SK-N-SH (cell line): ENCODE measurements at regions not wholly inside any gene's neighbourhood (a gene's known extent, or its start where the extent isn't known, plus 50 kb on each side); places are given as distances from the start of the nearest gene placed in this dataset.

Experiments
- GATA2 ChIP-seq: sonication (generic); formaldehyde crosslinking; IDR thresholded peaks from 2 replicates; pipeline ENCODE4 v1.5.0; 2020; ENCODE audit warnings: mild to moderate bottlenecking, missing genetic modification reagents
- TCF12 ChIP-seq: IDR thresholded peaks from 2 replicates; pipeline ENCODE4 v1.4.0; 2012
- TF ChIP-seq, protein P1 (sequence below): fragments of 150-350 bp; IDR thresholded peaks from 2 replicates; pipeline ENCODE4 v1.6.1; 2017; ENCODE audit warnings: antibody characterized with exemption, low read length, low read depth, borderline replicate concordance

DNA sequence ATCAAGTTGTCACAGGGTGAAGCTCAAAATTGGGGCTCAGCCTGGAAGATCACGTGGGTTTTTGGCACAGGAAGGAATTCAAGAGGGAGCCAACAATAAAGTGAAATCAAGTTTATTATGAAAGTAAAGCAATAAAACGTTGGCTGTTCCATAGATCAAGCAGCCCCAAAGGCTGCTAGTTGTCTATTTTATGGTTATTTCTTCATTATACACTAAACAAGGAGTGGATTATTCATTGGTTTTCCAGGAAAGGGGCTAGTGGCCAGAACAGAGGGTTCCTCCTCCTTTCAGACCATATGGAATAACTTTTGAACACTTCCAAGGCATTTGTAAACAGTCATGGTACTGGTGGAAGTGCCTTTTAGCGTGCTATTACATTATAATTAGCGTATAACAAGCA is 723.5 kb upstream of the ADAMTS5 start:
- TF ChIP-seq GATA2 (CRISPR knock-in tag) (no peak), TCF12 (no peak)
- TF ChIP-seq, protein P1, sequence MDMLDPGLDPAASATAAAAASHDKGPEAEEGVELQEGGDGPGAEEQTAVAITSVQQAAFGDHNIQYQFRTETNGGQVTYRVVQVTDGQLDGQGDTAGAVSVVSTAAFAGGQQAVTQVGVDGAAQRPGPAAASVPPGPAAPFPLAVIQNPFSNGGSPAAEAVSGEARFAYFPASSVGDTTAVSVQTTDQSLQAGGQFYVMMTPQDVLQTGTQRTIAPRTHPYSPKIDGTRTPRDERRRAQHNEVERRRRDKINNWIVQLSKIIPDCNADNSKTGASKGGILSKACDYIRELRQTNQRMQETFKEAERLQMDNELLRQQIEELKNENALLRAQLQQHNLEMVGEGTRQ = no peak
